HCT116 (cell line): ENCODE measurements at regions not wholly inside any gene's neighbourhood (a gene's known extent, or its start where the extent isn't known, plus 50 kb on each side); places are given as distances from the start of the nearest gene placed in this dataset.

Source experiments
- ATAC-seq: fragments of 200-7000 bp; cut with Tn5 transposase; 2 replicates; pipeline ENCODE4 v1.9.1; 2020; ENCODE audit warnings: mild to moderate bottlenecking, moderate library complexity
- BruUV-seq: library from RNA; stranded (reverse); fragments of 400-500 nt; replicated peaks from 2 replicates; lab custom pipeline; 2021; lab: Mats Ljungman, UMichigan
- CTCF ChIA-PET: fragments of 300-600 bp; sonication (Branson Sonifier 250); formaldehyde crosslinking; loops from one replicate; lab custom pipeline; 2021; ENCODE audit warnings: antibody characterized with exemption; lab: Charles Lee
- POLR2A ChIA-PET: fragments of 300-600, 350-600 bp; sonication (Branson Sonifier 250); formaldehyde crosslinking; loops from one replicate; lab custom pipeline; 2021; ENCODE audit warnings: antibody characterized with exemption; lab: Charles Lee
- RAD21 ChIA-PET, 2 experiments: fragments of 300-600 bp; sonication (Branson Sonifier 250); formaldehyde crosslinking; loops; one replicate each; lab custom pipeline; 2023; ENCODE audit warnings: low total read pairs in 2 of 2; ENCODE audit not compliant: uncharacterized antibody in 2 of 2, unreplicated experiment in 2 of 2, low non-redundant PET in 1 of 2; lab: Charles Lee
- DNase-seq: peaks from one replicate; pipeline ENCODE4 v3.0.0-alpha.2; 2010; ENCODE audit warnings: low read depth, low spot score
- H2AFZ ChIP-seq: fragments of 200-600 bp; shearing (Covaris generic), sonication (generic); 2 replicates; pipeline ENCODE4 v1.6.1; 2017; ENCODE audit warnings: low read depth, mixed run types, mixed read lengths, antibody characterized with exemption, low read length; ENCODE audit not compliant: poor library complexity, severe bottlenecking
- H3K27ac ChIP-seq: 2 replicates; pipeline ENCODE4 v1.5.1; 2012; ENCODE audit warnings: low read depth, low read length
- H3K27me3 ChIP-seq: fragments of 200-600 bp; sonication (generic); 2 replicates; pipeline ENCODE4 v1.6.1; 2016; ENCODE audit warnings: mixed run types, low read length, mixed read lengths; ENCODE audit not compliant: insufficient read depth
- H3K36me3 ChIP-seq, 2 experiments: fragments of 200-500 bp in 1 of 2; fragments of 200-600 bp in 1 of 2; sonication (Bioruptor generic) in 1 of 2; sonication (generic) in 1 of 2; 2 replicates each; pipeline versions ENCODE4 v1.5.1 to v1.6.1; 2014 to 2016; ENCODE audit warnings: low read length in 2 of 2, inconsistent platforms in 1 of 2, mixed read lengths in 1 of 2, mixed run types in 1 of 2; ENCODE audit not compliant: insufficient read depth in 2 of 2, control insufficient read depth in 1 of 2
- H3K4me1 ChIP-seq, 2 experiments: fragments of 200-600 bp in 1 of 2; sonication (generic) in 1 of 2; 2 replicates each; pipeline versions ENCODE4 v1.5.1 to v1.6.1; 2012 to 2017; ENCODE audit warnings: low read length in 2 of 2, inconsistent platforms in 1 of 2, mild to moderate bottlenecking in 1 of 2, mixed read lengths in 1 of 2, mixed run types in 1 of 2, moderate library complexity in 1 of 2; ENCODE audit not compliant: insufficient read depth in 2 of 2, control insufficient read depth in 1 of 2
- H3K4me2 ChIP-seq: fragments of 200-600 bp; sonication (generic); 2 replicates; pipeline ENCODE4 v1.6.1; 2017; ENCODE audit warnings: mixed run types, low read length, mixed read lengths
- H3K4me3 ChIP-seq, 2 experiments: fragments of 200-600 bp in 1 of 2; sonication (generic) in 1 of 2; replicated peaks in 1 of 2; 2 replicates each; pipeline ENCODE4 v1.5.1; 2011 to 2016; ENCODE audit warnings: low read length in 2 of 2, control low read depth in 1 of 2, low read depth in 1 of 2, mild to moderate bottlenecking in 1 of 2, mixed read lengths in 1 of 2, mixed run types in 1 of 2
- H3K79me2 ChIP-seq: fragments of 200-600 bp; sonication (generic); 2 replicates; pipeline ENCODE4 v1.6.1; 2017; ENCODE audit warnings: mild to moderate bottlenecking, mixed run types, low read length, moderate library complexity, mixed read lengths; ENCODE audit not compliant: insufficient read depth
- H3K9ac ChIP-seq: fragments of 200-600 bp; sonication (generic); 2 replicates; pipeline ENCODE4 v1.6.1; 2016; ENCODE audit warnings: low read length, mixed read lengths
- H3K9me2 ChIP-seq: fragments of 200-600 bp; sonication (generic), shearing (Covaris generic); 2 replicates; pipeline ENCODE4 v1.6.1; 2017; ENCODE audit warnings: mixed run types, mild to moderate bottlenecking, moderate library complexity; ENCODE audit not compliant: insufficient read depth
- H3K9me3 ChIP-seq, 2 experiments: fragments of 200-500 bp in 1 of 2; fragments of 200-600 bp in 1 of 2; sonication (Bioruptor generic) in 1 of 2; sonication (generic) in 1 of 2; 2 replicates each; pipeline ENCODE4 v1.6.1; 2014 to 2017; ENCODE audit warnings: low read length in 2 of 2, mixed read lengths in 2 of 2, inconsistent platforms in 1 of 2, low read depth in 1 of 2, mild to moderate bottlenecking in 1 of 2, mixed run types in 1 of 2, moderate library complexity in 1 of 2; ENCODE audit not compliant: control insufficient read depth in 1 of 2, insufficient read depth in 1 of 2
- H4K20me1 ChIP-seq: fragments of 200-600 bp; sonication (generic), shearing (Covaris generic); 2 replicates; pipeline ENCODE4 v1.6.1; 2017; ENCODE audit warnings: mixed run types, mild to moderate bottlenecking, moderate library complexity; ENCODE audit not compliant: insufficient read depth
- ATF3 ChIP-seq: IDR thresholded peaks from 2 replicates; pipeline ENCODE4 v1.6.1; 2012
- CBX3 ChIP-seq: IDR thresholded peaks from 2 replicates; pipeline ENCODE4 v1.6.1; 2012; ENCODE audit warnings: low read depth
- EGR1 ChIP-seq: IDR thresholded peaks from 2 replicates; pipeline ENCODE4 v1.6.1; 2012; ENCODE audit warnings: low read depth
- EZH2phosphoT487 ChIP-seq: fragments of 200-600 bp; IDR thresholded peaks from 2 replicates; pipeline ENCODE4 v1.6.1; 2018; ENCODE audit warnings: antibody characterized with exemption, borderline replicate concordance
- POLR2A ChIP-seq: IDR thresholded peaks from 2 replicates; pipeline ENCODE4 v1.7.0; 2011; ENCODE audit warnings: borderline replicate concordance; ENCODE audit not compliant: insufficient read depth, insufficient read length; ENCODE audit errors: extremely low read depth
- POLR2AphosphoS5 ChIP-seq: IDR thresholded peaks from 2 replicates; pipeline ENCODE4 v1.6.1; 2011; ENCODE audit warnings: mild to moderate bottlenecking, low read depth, low read length, moderate library complexity
- RAD21 ChIP-seq: IDR thresholded peaks from 2 replicates; pipeline ENCODE4 v1.6.1; 2012; ENCODE audit warnings: low read depth, mild to moderate bottlenecking
- SIN3A ChIP-seq: IDR thresholded peaks from 2 replicates; pipeline ENCODE4 v1.6.1; 2012; ENCODE audit warnings: low read depth
- SRF ChIP-seq: IDR thresholded peaks from 2 replicates; pipeline ENCODE4 v1.6.1; 2012; ENCODE audit warnings: low read depth
- TCF7L2 ChIP-seq: IDR thresholded peaks from 2 replicates; pipeline ENCODE4 v1.7.0; 2011; ENCODE audit warnings: borderline replicate concordance, inconsistent platforms; ENCODE audit not compliant: insufficient read depth, insufficient read length; ENCODE audit errors: extremely low read depth
- YY1 ChIP-seq: IDR thresholded peaks from 2 replicates; pipeline ENCODE4 v1.6.1; 2011; ENCODE audit warnings: low read length, low read depth, moderate library complexity, mild to moderate bottlenecking; ENCODE audit not compliant: insufficient replicate concordance; ENCODE audit errors: extremely low read depth
- ZFX ChIP-seq: fragments of 450-650 bp; IDR thresholded peaks from 2 replicates; pipeline ENCODE4 v1.6.1; 2017
- ZNF274 ChIP-seq: fragments of 200-500 bp; sonication (Bioruptor generic); IDR thresholded peaks from 2 replicates; pipeline ENCODE4 v1.6.1; 2014; ENCODE audit warnings: mild to moderate bottlenecking, low read depth, low read length, inconsistent platforms
- intact Hi-C: fragments of 100-400 bp; cut with micrococcal nuclease; formaldehyde crosslinking; loops from 2 replicates; pipeline ENCODE4 v1.10.0; 2022

GRCh38 chr21:26684889-26685288, 111.8 kb upstream of the CYYR1 start:
- H3K4me3 ChIP-seq, result no peak overlapping the region
- POLR2A ChIA-PET, result no interaction called here
- H3K9me2 ChIP-seq, result no peaks in the 10 kb centered on the region
- intact Hi-C loops, result no loop called here
- DNase-seq, result no peak
- no peak overlapping the region for H3K27ac ChIP-seq
- H3K27me3 ChIP-seq, result no peaks in the 10 kb centered on the region
- no peaks in the 10 kb centered on the region for H4K20me1 ChIP-seq
- H3K79me2 ChIP-seq, result no peaks in the 10 kb centered on the region
- H2AFZ ChIP-seq, result no peak overlapping the region
- H3K9ac ChIP-seq, result no peak overlapping the region
- H3K9me3 ChIP-seq, result peaks cover 3 to 6% of the 10 kb centered on the region in 2 experiments; a peak in 3 of 4 replicates
- H3K36me3 ChIP-seq, result no peaks in the 10 kb centered on the region
- RAD21 ChIA-PET, result no interaction called here
- no peak overlapping the region for H3K4me2 ChIP-seq
- CTCF ChIA-PET, result no interaction called here
- no peak for TF ChIP-seq CBX3
- TF ChIP-seq POLR2AphosphoS5, result no peak
- TF ChIP-seq RAD21, result no peak
- TF ChIP-seq ZFX, result no peak
- TF ChIP-seq SRF, result no peak
- TF ChIP-seq POLR2A, result no peak
- no peak for TF ChIP-seq YY1
- no peak for TF ChIP-seq EZH2phosphoT487
- TF ChIP-seq SIN3A, result no peak
- no peaks in the 10 kb centered on the region for H3K4me1 ChIP-seq
- no TSS peak for BruUV-seq
- ATAC-seq, result no peak

GRCh38 chr21:26683996-26684395, 110.9 kb upstream of the CYYR1 start:
- no peak for ATAC-seq
- H3K27me3 ChIP-seq, result no peaks in the 10 kb centered on the region
- no peaks in the 10 kb centered on the region for H3K79me2 ChIP-seq
- no peak overlapping the region for H2AFZ ChIP-seq
- no peak overlapping the region for H3K27ac ChIP-seq
- no peaks in the 10 kb centered on the region for H4K20me1 ChIP-seq
- peaks cover 0 to 3% of the 10 kb centered on the region in 2 experiments; a peak in 3 of 4 replicates for H3K9me3 ChIP-seq
- H3K9ac ChIP-seq, result no peak overlapping the region
- DNase-seq, result no peak
- TF ChIP-seq ZNF274 (no peak), EZH2phosphoT487 (no peak), POLR2AphosphoS5 (no peak), ATF3 (no peak), TCF7L2 (no peak), EGR1 (no peak)
- no peaks in the 10 kb centered on the region for H3K4me1 ChIP-seq
- ChIA-PET RAD21 (no interaction called here), POLR2A (no interaction called here), CTCF (no interaction called here)
- H3K36me3 ChIP-seq, result no peaks in the 10 kb centered on the region
- no peaks in the 10 kb centered on the region for H3K9me2 ChIP-seq
- BruUV-seq, result no TSS peak
- H3K4me3 ChIP-seq, result no peak overlapping the region
- intact Hi-C loops, result no loop called here
- H3K4me2 ChIP-seq, result no peak overlapping the region
